Natural killer cell (primary cell): ENCODE measurements at regions not wholly inside any gene's neighbourhood (a gene's known extent, or its start where the extent isn't known, plus 50 kb on each side); places are given as distances from the start of the nearest gene placed in this dataset.

Source experiments
- ATAC-seq, 3 donors: fragments of 150-1000 bp in 2 of 3; fragments of 200-7000 bp in 1 of 3; cut with Tn5 transposase; 1 replicate in 1 of 3; 2 replicates in 2 of 3; pipeline ENCODE4 v1.10.0; 2021; ENCODE audit warnings: mild to moderate bottlenecking in 2 of 3, moderate library complexity in 2 of 3
- DNase-seq, 2 donors: peaks; one replicate each; pipeline versions ENCODE4 v3.0.0 to v3.0.0-alpha.2; 2013 to 2021; ENCODE audit warnings: mixed read lengths in 1 of 2
- H3K27ac ChIP-seq: one replicate; pipeline ENCODE4 v1.5.1; 2013; ENCODE audit warnings: mild to moderate bottlenecking, low read length
- H3K27me3 ChIP-seq: one replicate; pipeline ENCODE4 v1.6.1; 2013; ENCODE audit warnings: low read length; ENCODE audit not compliant: control insufficient read depth, insufficient read depth
- H3K36me3 ChIP-seq: one replicate; pipeline ENCODE4 v1.6.1; 2013; ENCODE audit warnings: low read length; ENCODE audit not compliant: control insufficient read depth, insufficient read depth
- H3K4me1 ChIP-seq: one replicate; pipeline ENCODE4 v1.6.1; 2013; ENCODE audit warnings: low read length; ENCODE audit not compliant: control insufficient read depth, insufficient read depth
- H3K4me3 ChIP-seq: one replicate; pipeline ENCODE4 v1.5.1; 2013; ENCODE audit warnings: low read length
- H3K9me3 ChIP-seq: one replicate; pipeline ENCODE4 v1.6.1; 2013; ENCODE audit warnings: low read length; ENCODE audit not compliant: control insufficient read depth, insufficient read depth
- H3K27ac Mint-ChIP-seq, 2 donors: one replicate each; pipeline ENCODE4 v1.8.0; 2022; ENCODE audit warnings: mild to moderate bottlenecking in 2 of 2, mixed read lengths in 2 of 2, moderate library complexity in 1 of 2
- H3K27me3 Mint-ChIP-seq, 2 donors: one replicate each; pipeline ENCODE4 v1.8.0; 2022; ENCODE audit warnings: low read depth in 2 of 2, mixed read lengths in 2 of 2
- H3K36me3 Mint-ChIP-seq: one replicate; pipeline ENCODE4 v1.8.0; 2022; ENCODE audit warnings: mixed read lengths
- H3K4me1 Mint-ChIP-seq, 2 donors: one replicate each; pipeline ENCODE4 v1.8.0; 2022; ENCODE audit warnings: mixed read lengths in 2 of 2
- H3K4me3 Mint-ChIP-seq: one replicate; pipeline ENCODE4 v1.8.0; 2022; ENCODE audit warnings: mild to moderate bottlenecking, moderate library complexity, mixed read lengths
- H3K9me3 Mint-ChIP-seq, 2 donors: one replicate each; pipeline ENCODE4 v1.8.0; 2022; ENCODE audit warnings: mixed read lengths in 2 of 2
- whole genome bisulfite sequencing: methylation state at CpG from one replicate; pipeline ENCODE4 v1.1.7; 2013; ENCODE audit warnings: missing lambda C conversion rate; ENCODE audit not compliant: insufficient coverage; 5-methylcytosine and 5-hydroxymethylcytosine counted together
- intact Hi-C: fragments of 100-400 bp; cut with micrococcal nuclease; formaldehyde crosslinking; loops from one replicate; pipeline ENCODE4 v1.14.2; 2022
- TF ChIP-seq, protein P1 (sequence below): fragments of 200-600 bp; IDR thresholded peaks from one replicate; pipeline ENCODE4 v1.8.0; 2022; ENCODE audit warnings: antibody characterized with exemption

DNA sequence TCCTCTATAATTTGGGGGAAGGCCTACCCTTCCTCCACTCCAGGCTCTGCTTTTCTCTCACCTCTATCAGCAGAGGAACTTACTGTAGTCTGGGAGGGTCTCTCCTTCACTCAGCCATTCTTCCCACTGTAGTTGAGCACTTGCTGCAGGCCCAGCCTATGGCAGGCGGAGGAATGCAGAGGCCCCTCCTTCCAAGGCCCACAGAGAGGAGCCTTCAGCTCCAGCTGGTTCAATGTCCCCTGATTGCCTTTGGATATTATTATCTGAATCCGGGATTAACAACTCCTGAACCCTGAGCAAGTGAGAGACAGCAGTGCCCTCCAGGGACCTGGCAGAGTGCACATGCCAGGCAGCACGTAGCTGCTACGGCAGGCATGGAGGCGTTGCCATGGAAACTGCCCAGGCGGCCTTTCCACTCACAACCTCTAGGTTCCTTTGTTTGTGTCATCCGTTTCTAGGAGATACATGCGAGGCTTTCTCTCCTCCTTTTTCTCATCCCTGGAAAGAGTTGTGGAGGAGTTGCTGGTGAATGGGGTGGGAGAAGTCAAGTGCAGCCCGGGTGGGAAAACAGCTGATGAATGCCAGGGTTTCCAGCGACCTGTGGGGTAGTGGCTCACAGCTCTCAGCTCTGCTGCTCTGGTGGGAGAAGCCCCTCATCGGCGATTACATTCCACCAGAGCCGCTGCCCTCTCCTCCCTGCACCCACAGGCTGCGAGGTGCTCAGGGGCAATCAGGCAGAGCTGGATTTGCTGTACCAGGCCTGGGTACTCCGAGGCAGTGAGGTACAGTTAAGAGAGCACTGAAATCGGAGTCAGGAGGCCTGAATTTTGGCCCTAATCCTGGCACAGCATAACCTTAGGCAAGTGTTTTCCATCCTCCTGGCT lies 55.3 kb upstream of the HK2 start:
- Mint-ChIP-seq H3K4me3 (no peak overlapping the region), H3K4me1 (no peaks in the 10 kb centered on the region), H3K9me3 (no peaks in the 10 kb centered on the region), H3K36me3 (no peaks in the 10 kb centered on the region), H3K27ac (no peak overlapping the region), H3K27me3 (peaks cover 0 to 7% of the 10 kb centered on the region in 2 donors)
- DNase-seq, result no peak
- H3K36me3 ChIP-seq, result no peaks in the 10 kb centered on the region
- H3K27ac ChIP-seq, result no peak overlapping the region
- H3K4me1 ChIP-seq, result peaks cover 8% of the 10 kb centered on the region
- ATAC-seq, result no peak
- H3K4me3 ChIP-seq, result no peak overlapping the region
- no peaks in the 10 kb centered on the region for H3K27me3 ChIP-seq
- 91% methylated on average over 14 of the region's 16 CpGs for WGBS
- intact Hi-C loops, result no loop called here
- TF ChIP-seq, protein P1, sequence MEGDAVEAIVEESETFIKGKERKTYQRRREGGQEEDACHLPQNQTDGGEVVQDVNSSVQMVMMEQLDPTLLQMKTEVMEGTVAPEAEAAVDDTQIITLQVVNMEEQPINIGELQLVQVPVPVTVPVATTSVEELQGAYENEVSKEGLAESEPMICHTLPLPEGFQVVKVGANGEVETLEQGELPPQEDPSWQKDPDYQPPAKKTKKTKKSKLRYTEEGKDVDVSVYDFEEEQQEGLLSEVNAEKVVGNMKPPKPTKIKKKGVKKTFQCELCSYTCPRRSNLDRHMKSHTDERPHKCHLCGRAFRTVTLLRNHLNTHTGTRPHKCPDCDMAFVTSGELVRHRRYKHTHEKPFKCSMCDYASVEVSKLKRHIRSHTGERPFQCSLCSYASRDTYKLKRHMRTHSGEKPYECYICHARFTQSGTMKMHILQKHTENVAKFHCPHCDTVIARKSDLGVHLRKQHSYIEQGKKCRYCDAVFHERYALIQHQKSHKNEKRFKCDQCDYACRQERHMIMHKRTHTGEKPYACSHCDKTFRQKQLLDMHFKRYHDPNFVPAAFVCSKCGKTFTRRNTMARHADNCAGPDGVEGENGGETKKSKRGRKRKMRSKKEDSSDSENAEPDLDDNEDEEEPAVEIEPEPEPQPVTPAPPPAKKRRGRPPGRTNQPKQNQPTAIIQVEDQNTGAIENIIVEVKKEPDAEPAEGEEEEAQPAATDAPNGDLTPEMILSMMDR, result no peak
- no peaks in the 10 kb centered on the region for H3K9me3 ChIP-seq

DNA sequence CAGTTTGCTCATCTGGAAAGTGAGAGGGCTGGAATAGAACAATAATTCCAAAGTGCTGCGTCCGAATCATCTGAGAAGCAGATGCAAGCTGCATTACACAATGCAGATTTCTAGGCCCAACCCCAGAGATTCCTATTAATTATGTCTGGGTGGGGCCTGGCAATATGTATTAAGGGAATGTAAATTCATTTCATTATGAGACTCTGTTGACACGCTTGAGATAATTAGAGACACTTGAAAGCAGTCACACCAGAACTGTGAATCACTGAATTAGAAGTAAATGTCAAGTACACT lies 54.7 kb upstream of the HK2 start:
- H3K9me3 ChIP-seq, result no peaks in the 10 kb centered on the region
- H3K4me3 Mint-ChIP-seq, result no peak overlapping the region
- no peaks in the 10 kb centered on the region for H3K27me3 ChIP-seq
- H3K36me3 ChIP-seq, result no peaks in the 10 kb centered on the region
- H3K4me1 ChIP-seq, result peaks cover 8% of the 10 kb centered on the region
- DNase-seq (no peak), ATAC-seq (no peak)
- 87% methylated on average over 3 of the region's 3 CpGs for WGBS
- H3K36me3 Mint-ChIP-seq, result no peaks in the 10 kb centered on the region
- no peak overlapping the region for H3K4me3 ChIP-seq
- intact Hi-C loops, result no loop called here
- H3K4me1 Mint-ChIP-seq, result no peaks in the 10 kb centered on the region
- H3K27ac ChIP-seq, result no peak overlapping the region
- no peaks in the 10 kb centered on the region for H3K9me3 Mint-ChIP-seq
- peaks cover 0 to 11% of the 10 kb centered on the region in 2 donors for H3K27me3 Mint-ChIP-seq
- H3K27ac Mint-ChIP-seq, result no peak overlapping the region
- TF ChIP-seq, protein P1, result no peak

DNA sequence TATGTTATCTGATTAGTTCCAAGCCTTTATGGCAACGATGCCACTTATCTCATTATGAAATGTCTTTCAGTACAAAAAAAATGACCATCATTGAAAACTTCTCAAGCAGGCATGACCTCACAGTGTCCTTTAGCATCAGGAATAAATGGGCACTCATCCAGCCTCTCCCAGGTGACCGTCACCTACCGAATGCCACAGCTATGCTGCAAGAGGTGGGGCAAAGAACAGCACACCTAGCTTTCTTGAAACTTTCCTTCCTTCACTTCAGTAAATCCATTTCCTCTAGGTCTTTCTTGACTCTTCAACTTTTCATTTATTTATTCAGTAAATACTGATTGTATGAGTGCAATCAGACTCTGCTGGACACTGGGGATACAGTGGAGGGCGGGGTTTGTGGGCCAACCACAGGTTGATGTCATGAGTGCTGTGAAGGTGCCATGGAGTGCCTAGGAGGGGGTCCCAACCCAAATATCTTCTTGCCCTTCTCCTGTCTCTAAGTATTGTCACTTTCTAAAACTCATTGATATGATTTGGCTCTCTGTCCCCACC lies 54.3 kb upstream of the HK2 start:
- DNase-seq, result no peak
- intact Hi-C loops, result no loop called here
- Histone ChIP-seq H3K4me3 (no peak overlapping the region), H3K36me3 (no peaks in the 10 kb centered on the region), H3K9me3 (no peaks in the 10 kb centered on the region), H3K27me3 (no peaks in the 10 kb centered on the region), H3K4me1 (peaks cover 8% of the 10 kb centered on the region), H3K27ac (no peak overlapping the region)
- H3K9me3 Mint-ChIP-seq, result no peaks in the 10 kb centered on the region
- ATAC-seq, result no peak
- H3K36me3 Mint-ChIP-seq, result no peaks in the 10 kb centered on the region
- no peak overlapping the region for H3K27ac Mint-ChIP-seq
- TF ChIP-seq, protein P1, result no peak
- peaks cover 0 to 13% of the 10 kb centered on the region in 2 donors for H3K27me3 Mint-ChIP-seq
- 80% methylated on average over 4 of the region's 4 CpGs for WGBS
- no peaks in the 10 kb centered on the region for H3K4me1 Mint-ChIP-seq
- H3K4me3 Mint-ChIP-seq, result no peak overlapping the region
